Mammary epithelial cell (primary cell): ENCODE measurements at regions not wholly inside any gene's neighbourhood (a gene's known extent, or its start where the extent isn't known, plus 50 kb on each side); places are given as distances from the start of the nearest gene placed in this dataset.

Source experiments
- EZH2 ChIP-seq: IDR thresholded peaks from 2 replicates; pipeline ENCODE4 v1.6.1; 2012; ENCODE audit warnings: low read length, inconsistent platforms, borderline replicate concordance
- TF ChIP-seq, protein P1 (sequence below), 2 donors: IDR thresholded peaks in 1 of 2; conservative IDR thresholded peaks in 1 of 2; 2 replicates each; pipeline ENCODE4 v1.5.1; 2011 to 2012; ENCODE audit warnings: inconsistent platforms in 2 of 2, low read length in 2 of 2, mild to moderate bottlenecking in 2 of 2, control low read depth in 1 of 2, low read depth in 1 of 2; ENCODE audit not compliant: insufficient read depth in 1 of 2; ENCODE audit errors: extremely low read depth in 1 of 2

DNA sequence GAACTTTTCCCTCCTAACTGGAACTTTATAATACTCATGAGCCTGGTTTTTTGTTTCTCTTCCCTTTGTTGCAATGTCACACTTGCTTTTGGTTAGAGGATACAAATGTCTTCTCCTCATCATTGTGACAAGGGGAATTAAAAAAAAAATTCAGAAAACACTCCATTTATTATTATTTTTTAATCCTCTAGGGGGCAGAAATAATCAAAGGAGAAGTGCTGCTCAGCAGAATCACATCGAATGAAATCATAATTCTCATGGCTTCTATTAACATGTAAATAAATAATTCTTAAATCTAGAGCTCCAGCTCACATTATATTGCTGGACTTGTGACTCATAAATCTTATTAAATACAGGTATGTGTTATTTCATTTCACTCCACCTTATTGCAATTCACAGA is 273.8 kb downstream of the TRIB2 start:
- TF ChIP-seq, protein P1, sequence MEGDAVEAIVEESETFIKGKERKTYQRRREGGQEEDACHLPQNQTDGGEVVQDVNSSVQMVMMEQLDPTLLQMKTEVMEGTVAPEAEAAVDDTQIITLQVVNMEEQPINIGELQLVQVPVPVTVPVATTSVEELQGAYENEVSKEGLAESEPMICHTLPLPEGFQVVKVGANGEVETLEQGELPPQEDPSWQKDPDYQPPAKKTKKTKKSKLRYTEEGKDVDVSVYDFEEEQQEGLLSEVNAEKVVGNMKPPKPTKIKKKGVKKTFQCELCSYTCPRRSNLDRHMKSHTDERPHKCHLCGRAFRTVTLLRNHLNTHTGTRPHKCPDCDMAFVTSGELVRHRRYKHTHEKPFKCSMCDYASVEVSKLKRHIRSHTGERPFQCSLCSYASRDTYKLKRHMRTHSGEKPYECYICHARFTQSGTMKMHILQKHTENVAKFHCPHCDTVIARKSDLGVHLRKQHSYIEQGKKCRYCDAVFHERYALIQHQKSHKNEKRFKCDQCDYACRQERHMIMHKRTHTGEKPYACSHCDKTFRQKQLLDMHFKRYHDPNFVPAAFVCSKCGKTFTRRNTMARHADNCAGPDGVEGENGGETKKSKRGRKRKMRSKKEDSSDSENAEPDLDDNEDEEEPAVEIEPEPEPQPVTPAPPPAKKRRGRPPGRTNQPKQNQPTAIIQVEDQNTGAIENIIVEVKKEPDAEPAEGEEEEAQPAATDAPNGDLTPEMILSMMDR (conservative IDR thresholded peaks at IDR 0.05 in 1 of 2, IDR thresholded peaks at IDR 0.05 in 1 of 2; ENCODE audit: extremely low read depth in 1 of 2, insufficient read depth in 1 of 2, low read depth in 1 of 2, low read length in 2 of 2), result peak; percentile 34 to 36
- TF ChIP-seq EZH2, result no peak
